DMS 273 (cell line): ENCODE measurements at regions not wholly inside any gene's neighbourhood (a gene's known extent, or its start where the extent isn't known, plus 50 kb on each side); places are given as distances from the start of the nearest gene placed in this dataset.

ENCODE experiments used
- DNase-seq: peaks from one replicate; lab custom pipeline; 2025; ENCODE audit not compliant: unreplicated experiment; lab: John Stamatoyannopoulos, UW

- DNase-seq: no peak
These were observed 372.2 kb downstream of the ENC1 start for GRCh38 chr5:74268297-74268696.

- no peak for DNase-seq
These were observed 373.7 kb downstream of the ENC1 start for GRCh38 chr5:74266836-74267235.

- DNase-seq: no peak
These were observed 374.4 kb downstream of the ENC1 start for GRCh38 chr5:74266132-74266531.

- DNase-seq: no peak
These were observed 377.9 kb downstream of the ENC1 start for GRCh38 chr5:74262544-74263207.

- DNase-seq: peak; percentile 84
These were observed 378.7 kb downstream of the ENC1 start for GRCh38 chr5:74261866-74262265.

- no peak for DNase-seq
These were observed 379.1 kb downstream of the ENC1 start for GRCh38 chr5:74261421-74261820.

GRCh38 chr5:74259572-74259971 lies 381.0 kb downstream of the ENC1 start:
- no peak for DNase-seq

- DNase-seq: no peak
These were observed 382.2 kb downstream of the ENC1 start for GRCh38 chr5:74258314-74258665.

- no peak for DNase-seq
These were observed 382.7 kb downstream of the ENC1 start for GRCh38 chr5:74257645-74258313.

- DNase-seq: no peak
These were observed 383.4 kb downstream of the ENC1 start for GRCh38 chr5:74257060-74257527.

- no peak for DNase-seq
These were observed 384.7 kb downstream of the ENC1 start for GRCh38 chr5:74255692-74256392.

GRCh38 chr5:74254257-74254656 lies 386.3 kb downstream of the ENC1 start:
- no peak for DNase-seq

GRCh38 chr5:74252044-74252443 lies 388.5 kb downstream of the ENC1 start:
- no peak for DNase-seq

- no peak for DNase-seq
These were observed 389.1 kb downstream of the ENC1 start for GRCh38 chr5:74251141-74252035.

- no peak for DNase-seq
These were observed 390.0 kb downstream of the ENC1 start for GRCh38 chr5:74250304-74251102.

- DNase-seq: no peak
These were observed 392.0 kb downstream of the ENC1 start for GRCh38 chr5:74248576-74248975.

- DNase-seq: no peak
These were observed 396.1 kb downstream of the ENC1 start for GRCh38 chr5:74244406-74244805.

- DNase-seq: peak; percentile 57
These were observed 396.9 kb downstream of the ENC1 start for GRCh38 chr5:74243634-74244033.

GRCh38 chr5:74242516-74242915 lies 398.0 kb downstream of the ENC1 start:
- DNase-seq: no peak

GRCh38 chr5:74241751-74242140 lies 398.8 kb downstream of the ENC1 start:
- no peak for DNase-seq
